Stimulated activated naive CD8-positive, alpha-beta T cell treated with anti-CD3 and anti-CD28 coated beads, Interleukin-15, amount 100 ng/mL, for 72 hours (primary cell): ENCODE measurements at regions not wholly inside any gene's neighbourhood (a gene's known extent, or its start where the extent isn't known, plus 50 kb on each side); places are given as distances from the start of the nearest gene placed in this dataset.
A peak's percentile ranks its signal among the peaks of the same experiment; 100 is the strongest.

ENCODE experiments used
- ATAC-seq: fragments of 150-1000 bp; cut with Tn5 transposase; 2 replicates; pipeline ENCODE4 v1.10.0; 2021; ENCODE audit warnings: mild to moderate bottlenecking, moderate library complexity
- DNase-seq, 2 donors: peaks; one replicate each; pipeline ENCODE4 v3.0.0; 2021 to 2022
- H3K27ac Mint-ChIP-seq, 2 donors: one replicate each; pipeline ENCODE4 v1.8.0; 2022; ENCODE audit warnings: mild to moderate bottlenecking in 2 of 2, mixed read lengths in 2 of 2, moderate library complexity in 2 of 2
- H3K27me3 Mint-ChIP-seq: one replicate; pipeline ENCODE4 v1.8.0; 2022; ENCODE audit warnings: mixed read lengths
- H3K4me1 Mint-ChIP-seq: one replicate; pipeline ENCODE4 v1.8.0; 2022; ENCODE audit warnings: mild to moderate bottlenecking, mixed read lengths
- H3K4me3 Mint-ChIP-seq, 2 donors: one replicate each; pipeline ENCODE4 v1.8.0; 2022; ENCODE audit warnings: mild to moderate bottlenecking in 2 of 2, mixed read lengths in 2 of 2, moderate library complexity in 1 of 2
- H3K9me3 Mint-ChIP-seq, 2 donors: one replicate each; pipeline ENCODE4 v1.8.0; 2022; ENCODE audit warnings: mixed read lengths in 2 of 2

DNA sequence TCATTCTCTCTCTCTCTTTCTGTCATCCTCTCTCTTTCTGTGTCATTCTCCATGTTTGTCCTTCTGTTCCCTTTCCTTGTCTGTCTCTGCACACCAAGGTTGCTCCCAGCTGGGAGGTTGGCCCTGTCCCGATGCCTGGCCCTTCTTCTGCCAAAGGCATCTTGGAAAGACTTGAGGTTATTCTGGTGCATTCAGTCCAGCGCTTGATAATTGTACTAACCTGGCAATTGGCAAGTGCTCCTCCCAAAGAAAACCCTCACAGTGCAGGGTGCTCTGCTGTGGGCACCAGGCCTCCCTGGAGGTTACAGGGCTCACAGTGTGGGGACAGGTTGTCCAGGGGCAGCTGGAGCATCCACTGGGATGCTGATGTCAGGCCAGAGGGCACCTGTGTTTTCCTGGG lies 95.4 kb downstream of the GLI2 start:
- ATAC-seq = no peak
- no peak for DNase-seq
- H3K27me3 Mint-ChIP-seq = no peaks in the 10 kb centered on the region
- no peaks in the 10 kb centered on the region for H3K9me3 Mint-ChIP-seq
- H3K4me1 Mint-ChIP-seq = no peaks in the 10 kb centered on the region
- H3K4me3 Mint-ChIP-seq = no peak overlapping the region
- no peak overlapping the region for H3K27ac Mint-ChIP-seq

- no peak for DNase-seq
Measured at GRCh38 chr2:120831891-120832290, 96.2 kb downstream of the GLI2 start.

DNA sequence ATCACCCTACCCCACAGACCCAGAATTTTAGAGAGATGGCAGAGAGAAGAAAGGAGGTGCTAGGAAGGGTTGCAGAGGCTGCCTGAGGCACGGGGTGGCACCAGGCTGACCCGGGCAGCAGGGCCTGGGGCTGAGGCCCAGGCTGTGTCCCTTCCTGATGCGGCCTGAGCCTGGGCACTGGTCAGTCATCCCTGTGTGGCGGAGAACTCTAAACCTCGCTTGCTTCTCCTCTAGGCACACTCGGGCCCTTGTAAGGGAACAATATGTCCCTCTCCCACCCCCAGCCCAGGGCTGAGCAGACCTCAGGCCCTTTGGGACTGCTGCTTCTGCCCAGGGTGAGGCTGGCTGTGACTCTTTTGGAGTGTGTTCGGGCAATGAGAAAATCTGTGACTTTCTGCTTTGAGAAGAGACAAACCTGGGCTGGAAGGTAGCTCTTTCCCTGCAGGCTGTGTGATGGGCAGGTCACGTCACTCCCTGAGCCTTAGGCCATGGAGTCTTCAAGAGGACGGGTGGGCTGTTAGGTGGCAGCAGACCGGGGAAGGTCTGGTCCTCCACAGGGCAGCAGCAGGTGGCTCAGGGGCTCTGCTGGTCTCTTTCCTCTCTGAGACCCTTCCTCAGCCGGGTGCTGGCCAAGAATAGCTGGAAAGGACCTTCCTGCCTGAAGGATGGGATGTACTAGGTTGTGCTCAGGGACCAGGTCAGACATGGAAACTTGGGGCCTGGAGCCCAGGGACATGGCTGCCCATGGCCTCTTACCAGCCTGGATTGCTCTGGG lies 96.8 kb downstream of the GLI2 start:
- Mint-ChIP-seq H3K4me3 (no peak overlapping the region), H3K9me3 (no peaks in the 10 kb centered on the region), H3K4me1 (no peaks in the 10 kb centered on the region), H3K27ac (no peak overlapping the region), H3K27me3 (no peaks in the 10 kb centered on the region)
- ATAC-seq (peak; percentile 6), DNase-seq (no peak)

More at GRCh38 chr2:120831891-120832290, 96.2 kb downstream of the GLI2 start:
- H3K9me3 Mint-ChIP-seq = no peaks in the 10 kb centered on the region
- no peaks in the 10 kb centered on the region for H3K4me1 Mint-ChIP-seq
- H3K27me3 Mint-ChIP-seq = no peaks in the 10 kb centered on the region
- no peak overlapping the region for H3K4me3 Mint-ChIP-seq
- no peak for ATAC-seq
- no peak overlapping the region for H3K27ac Mint-ChIP-seq

DNA sequence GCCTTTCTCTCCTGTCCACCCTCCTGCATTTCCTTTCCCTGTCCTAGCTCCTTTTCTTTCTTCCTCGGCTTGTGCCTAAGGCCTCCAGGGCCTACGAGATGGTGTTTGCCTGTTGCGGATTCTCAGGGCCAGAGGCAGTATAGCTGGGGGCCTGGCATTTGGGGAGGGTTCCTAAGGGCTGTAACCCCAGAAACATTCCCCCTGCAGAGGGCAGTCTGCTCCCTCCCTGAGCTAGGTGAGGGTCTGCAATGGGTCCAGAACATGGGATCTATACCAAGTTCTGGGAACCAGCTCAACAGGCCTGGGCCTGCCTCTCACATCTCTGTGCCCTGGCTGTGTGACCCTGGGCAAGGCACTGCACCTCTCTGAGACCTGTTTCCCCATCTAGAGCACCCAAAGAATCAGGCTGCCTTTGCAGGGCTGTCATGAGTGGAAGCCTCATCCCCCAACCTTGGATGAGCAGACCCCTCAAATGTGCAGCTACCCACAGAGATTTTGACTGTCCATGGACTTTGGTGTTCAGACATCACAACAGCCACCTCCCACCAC lies 97.5 kb downstream of the GLI2 start:
- H3K4me1 Mint-ChIP-seq = no peaks in the 10 kb centered on the region
- no peaks in the 10 kb centered on the region for H3K27me3 Mint-ChIP-seq
- no peak for ATAC-seq
- no peak overlapping the region for H3K4me3 Mint-ChIP-seq
- no peak for DNase-seq
- H3K27ac Mint-ChIP-seq = peak overlapping the region in 1 of 2 donors; percentile 13
- H3K9me3 Mint-ChIP-seq = no peaks in the 10 kb centered on the region

- no peaks in the 10 kb centered on the region for H3K9me3 Mint-ChIP-seq
- DNase-seq (no peak), ATAC-seq (no peak)
- peak overlapping the region in 1 of 2 donors; percentile 56 for H3K27ac Mint-ChIP-seq
- no peaks in the 10 kb centered on the region for H3K4me1 Mint-ChIP-seq
- H3K27me3 Mint-ChIP-seq = no peaks in the 10 kb centered on the region
- H3K4me3 Mint-ChIP-seq = no peak overlapping the region
Measured at GRCh38 chr2:120834206-120834605, 98.5 kb downstream of the GLI2 start.

DNA sequence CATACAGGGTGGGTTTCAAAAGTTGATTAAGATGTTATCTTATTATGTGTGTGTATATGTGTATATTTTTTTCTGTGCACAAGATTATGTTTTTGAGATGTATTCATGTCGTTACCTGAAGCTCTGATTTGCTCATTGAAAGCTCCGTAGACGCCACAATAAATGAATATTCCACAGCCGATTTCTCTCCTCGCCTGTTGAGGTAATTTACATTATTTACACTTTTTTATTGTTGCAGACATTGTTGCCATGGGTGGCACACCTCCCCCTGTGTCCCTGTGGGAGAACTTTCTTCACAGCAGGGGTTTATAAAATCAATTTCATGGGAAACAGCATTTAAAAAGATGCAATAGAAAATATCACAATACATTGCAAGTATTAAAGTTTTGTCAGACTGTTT lies 100.6 kb downstream of the GLI2 start:
- no peak overlapping the region for H3K4me3 Mint-ChIP-seq
- no peaks in the 10 kb centered on the region for H3K9me3 Mint-ChIP-seq
- H3K27ac Mint-ChIP-seq = no peak overlapping the region
- DNase-seq (no peak), ATAC-seq (no peak)
- no peaks in the 10 kb centered on the region for H3K4me1 Mint-ChIP-seq
- H3K27me3 Mint-ChIP-seq = peaks cover 6% of the 10 kb centered on the region

GRCh38 chr2:120840795-120841487 lies 105.3 kb downstream of the GLI2 start:
- Mint-ChIP-seq H3K27me3 (peaks cover 10% of the 10 kb centered on the region), H3K4me1 (no peaks in the 10 kb centered on the region), H3K4me3 (no peak overlapping the region), H3K9me3 (no peaks in the 10 kb centered on the region), H3K27ac (no peak overlapping the region)
- DNase-seq = no peak
- ATAC-seq = no peak

DNA sequence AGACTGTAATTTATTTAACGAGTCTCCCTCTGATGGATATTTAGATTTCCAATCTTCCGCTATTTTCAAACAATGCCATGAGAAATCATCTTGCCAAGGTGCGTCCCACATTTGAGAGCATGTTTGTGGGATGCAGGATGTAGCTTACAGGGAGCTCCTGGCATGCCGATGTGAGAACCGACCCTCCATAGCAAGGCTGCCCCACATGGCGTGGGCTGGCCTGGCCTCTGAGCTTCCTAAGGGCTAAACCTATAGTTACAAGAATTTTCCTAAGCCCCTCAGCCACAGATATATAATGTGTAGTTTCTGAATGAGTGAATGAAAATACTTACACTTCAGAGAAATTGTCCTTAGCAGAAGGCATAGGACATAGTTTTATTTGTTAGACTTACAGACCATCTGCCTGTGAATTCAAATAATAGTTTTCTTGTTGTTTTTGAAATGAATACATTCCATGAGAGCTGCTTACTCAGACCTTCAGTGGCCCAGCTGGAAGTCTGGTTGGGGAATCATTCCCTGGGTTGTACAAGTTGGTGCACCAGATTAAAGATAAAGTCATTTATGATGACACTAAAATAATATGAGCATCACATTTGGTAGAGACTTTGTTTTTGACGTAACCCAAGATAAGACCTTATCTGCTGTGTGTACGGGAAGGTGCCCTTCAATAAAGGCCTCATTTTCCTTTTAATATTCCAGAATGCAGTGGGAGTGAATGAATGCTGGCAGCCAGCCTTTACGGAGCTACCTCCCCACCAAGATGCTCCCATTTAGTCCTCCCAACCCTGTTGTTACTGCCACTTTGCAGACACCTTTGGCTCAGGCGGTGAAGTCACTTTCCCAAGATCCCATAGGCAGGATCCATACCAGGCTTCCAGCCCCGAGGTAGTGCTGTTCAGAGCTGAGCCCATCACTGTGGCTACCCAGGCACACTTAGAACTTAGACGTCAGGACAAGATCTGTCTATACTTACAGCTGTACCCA lies 107.1 kb downstream of the GLI2 start:
- H3K4me1 Mint-ChIP-seq = no peaks in the 10 kb centered on the region
- H3K9me3 Mint-ChIP-seq = no peaks in the 10 kb centered on the region
- H3K27me3 Mint-ChIP-seq = peaks cover 10% of the 10 kb centered on the region
- DNase-seq = no peak
- no peak overlapping the region for H3K27ac Mint-ChIP-seq
- no peak overlapping the region for H3K4me3 Mint-ChIP-seq
- no peak for ATAC-seq

GRCh38 chr2:120844070-120844738 lies 108.5 kb downstream of the GLI2 start:
- Mint-ChIP-seq H3K9me3 (peaks cover 0 to 12% of the 10 kb centered on the region in 2 donors), H3K4me3 (no peak overlapping the region), H3K27ac (peak overlapping the region in 1 of 2 donors; percentile 26), H3K4me1 (no peaks in the 10 kb centered on the region), H3K27me3 (peaks cover 10% of the 10 kb centered on the region)
- no peak for ATAC-seq
- DNase-seq = no peak

DNA sequence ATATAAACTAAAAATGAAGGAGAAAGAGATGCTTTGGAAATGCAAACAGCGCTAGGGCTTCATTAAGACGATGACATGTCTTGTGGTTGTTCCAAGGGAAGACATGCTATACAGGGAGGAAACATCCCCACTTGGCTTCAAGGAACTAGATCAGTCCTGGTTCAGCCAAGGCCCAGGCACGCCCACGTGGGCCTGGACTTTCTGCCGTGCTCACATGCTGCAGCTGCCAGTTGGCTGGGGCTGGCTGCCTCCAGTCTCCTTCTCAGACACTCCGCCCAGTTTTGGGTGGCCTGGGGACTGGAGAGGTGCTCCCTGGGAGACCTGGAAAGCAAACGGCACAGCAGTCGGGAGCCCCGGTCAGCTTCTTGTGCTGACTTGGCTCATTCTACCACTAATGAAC lies 109.6 kb downstream of the GLI2 start:
- Mint-ChIP-seq H3K4me1 (no peaks in the 10 kb centered on the region), H3K9me3 (peaks cover 0 to 23% of the 10 kb centered on the region in 2 donors), H3K27me3 (peaks cover 10% of the 10 kb centered on the region), H3K27ac (no peak overlapping the region), H3K4me3 (no peak overlapping the region)
- DNase-seq (no peak), ATAC-seq (no peak)

- Mint-ChIP-seq H3K9me3 (peaks cover 0 to 26% of the 10 kb centered on the region in 2 donors), H3K27ac (no peak overlapping the region), H3K4me1 (no peaks in the 10 kb centered on the region), H3K4me3 (no peak overlapping the region), H3K27me3 (peaks cover 1% of the 10 kb centered on the region)
- no peak for DNase-seq
- ATAC-seq = no peak
Measured at GRCh38 chr2:120846406-120847095, 110.9 kb downstream of the GLI2 start.

GRCh38 chr2:120847700-120848321 lies 112.1 kb downstream of the GLI2 start:
- Mint-ChIP-seq H3K9me3 (peaks cover 0 to 26% of the 10 kb centered on the region in 2 donors), H3K4me1 (no peaks in the 10 kb centered on the region), H3K27ac (no peak overlapping the region), H3K27me3 (no peaks in the 10 kb centered on the region), H3K4me3 (no peak overlapping the region)
- DNase-seq (no peak), ATAC-seq (no peak)

GRCh38 chr2:120849278-120849677 lies 113.6 kb downstream of the GLI2 start:
- Mint-ChIP-seq H3K27me3 (no peaks in the 10 kb centered on the region), H3K4me1 (no peaks in the 10 kb centered on the region)

GRCh38 chr2:120850551-120850950 lies 114.9 kb downstream of the GLI2 start:
- Mint-ChIP-seq H3K27me3 (no peaks in the 10 kb centered on the region), H3K27ac (no peak overlapping the region), H3K4me3 (no peak overlapping the region), H3K4me1 (no peaks in the 10 kb centered on the region), H3K9me3 (peaks cover 0 to 26% of the 10 kb centered on the region in 2 donors)
- DNase-seq = no peak
- ATAC-seq = no peak

More at GRCh38 chr2:120849278-120849677, 113.6 kb downstream of the GLI2 start:
- Mint-ChIP-seq H3K27ac (no peak overlapping the region), H3K4me3 (no peak overlapping the region), H3K9me3 (peaks cover 0 to 26% of the 10 kb centered on the region in 2 donors)
- DNase-seq = no peak
- ATAC-seq = no peak
